HPDE6-E6E7 (cell line): ENCODE measurements at regions not wholly inside any gene's neighbourhood (a gene's known extent, or its start where the extent isn't known, plus 50 kb on each side); places are given as distances from the start of the nearest gene placed in this dataset.

Experiments
- DNase-seq: peaks from one replicate; pipeline ENCODE4 v3.0.0; 2011; ENCODE audit warnings: missing footprints; ENCODE audit errors: extremely low spot score

DNA sequence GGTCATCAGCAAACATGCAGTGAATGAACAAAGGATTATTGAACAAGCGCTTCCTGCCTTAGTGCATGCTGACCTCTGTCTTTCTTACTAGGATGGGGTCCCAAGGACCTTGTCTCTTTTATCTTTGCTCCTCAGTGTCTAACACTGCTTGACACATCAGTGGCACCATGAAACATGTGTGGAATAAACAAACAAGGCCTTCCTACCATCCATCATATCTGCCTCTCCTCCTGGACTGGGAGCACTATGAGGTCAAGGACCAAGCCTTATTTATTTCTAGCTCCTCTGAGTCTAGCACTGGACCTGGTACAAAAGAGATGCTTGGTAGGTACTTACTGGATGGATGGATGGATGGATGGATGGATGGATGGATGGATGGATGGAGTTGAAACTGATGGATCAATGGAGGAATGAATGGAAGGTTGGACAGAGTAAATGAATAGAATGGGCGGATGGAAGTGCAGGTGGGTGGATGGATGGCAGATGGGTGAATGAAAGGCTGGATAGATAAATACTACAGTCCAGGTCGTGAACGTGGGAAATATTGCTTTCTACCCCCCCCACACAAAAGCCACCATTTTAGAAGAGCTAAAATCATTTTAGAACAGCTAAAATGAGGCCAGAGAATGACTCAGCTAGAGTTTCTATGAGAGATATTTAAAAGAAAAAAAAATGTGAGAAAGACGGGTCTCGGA is 104.1 kb upstream of the PTPN1 start:
- DNase-seq: no peak

DNA sequence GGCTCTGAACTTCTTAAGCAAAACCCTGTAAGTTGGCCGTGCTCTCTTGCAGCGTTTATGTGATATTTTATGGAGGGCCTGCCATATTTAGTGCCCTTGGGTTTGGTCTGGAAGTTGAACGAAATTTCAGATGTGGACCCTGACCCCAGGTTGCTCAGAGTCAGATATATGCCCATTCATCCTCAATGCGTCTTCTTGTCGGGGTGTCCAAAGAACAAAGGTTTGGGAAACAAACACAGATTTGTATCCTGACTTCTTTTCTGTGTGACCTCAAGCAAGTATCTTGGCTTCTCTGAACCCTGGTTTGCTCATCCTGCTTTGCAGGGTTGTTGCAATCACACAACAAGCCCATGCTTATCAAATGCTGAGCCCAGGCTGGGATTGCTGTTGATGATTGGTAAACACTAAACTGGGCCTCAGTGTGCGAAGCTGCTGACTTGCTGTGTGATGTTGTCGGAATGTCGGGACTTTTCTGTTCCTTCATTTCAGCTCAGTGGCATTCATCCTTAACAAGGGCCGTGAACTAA is 103.5 kb upstream of the PTPN1 start:
- DNase-seq: no peak

DNA sequence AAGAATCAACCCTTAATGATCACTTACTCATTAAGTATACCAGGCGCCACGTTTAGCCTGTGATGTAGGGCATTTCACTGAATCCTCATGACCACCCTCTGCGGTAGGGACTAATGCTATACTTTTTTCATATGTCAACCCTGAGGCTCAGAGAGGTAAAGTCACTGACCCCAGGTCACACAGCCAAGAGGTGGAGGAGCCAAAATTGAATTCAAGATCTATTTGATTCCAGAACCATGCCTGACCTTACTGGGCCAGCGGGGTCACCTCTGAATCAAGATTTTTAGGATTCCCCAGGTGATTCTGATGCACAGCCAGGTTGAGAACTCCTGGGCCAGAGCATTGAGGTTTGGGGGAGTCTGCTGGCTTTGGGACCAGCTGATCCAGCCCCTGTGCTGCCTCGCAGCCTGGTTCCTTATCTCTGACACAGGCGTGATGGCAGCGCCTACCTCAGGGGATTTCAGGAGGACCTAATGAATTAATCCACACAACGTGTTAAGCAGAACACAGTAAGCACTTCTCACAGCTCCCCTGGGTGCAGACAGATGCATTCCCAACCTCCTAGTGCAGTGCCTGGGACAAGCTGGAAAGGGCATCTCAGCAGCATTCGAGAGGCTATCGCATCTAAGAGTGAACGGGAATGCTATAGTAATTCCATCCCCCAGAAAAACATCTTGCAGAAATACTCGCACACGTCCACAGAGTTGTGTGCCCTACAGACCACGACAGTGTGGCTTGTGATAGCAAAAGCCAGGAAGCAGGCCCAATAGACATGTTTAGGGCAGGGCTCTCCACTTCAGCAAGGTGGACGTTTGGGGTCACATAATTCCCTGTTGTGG is 101.4 kb upstream of the PTPN1 start:
- DNase-seq: no peak

DNA sequence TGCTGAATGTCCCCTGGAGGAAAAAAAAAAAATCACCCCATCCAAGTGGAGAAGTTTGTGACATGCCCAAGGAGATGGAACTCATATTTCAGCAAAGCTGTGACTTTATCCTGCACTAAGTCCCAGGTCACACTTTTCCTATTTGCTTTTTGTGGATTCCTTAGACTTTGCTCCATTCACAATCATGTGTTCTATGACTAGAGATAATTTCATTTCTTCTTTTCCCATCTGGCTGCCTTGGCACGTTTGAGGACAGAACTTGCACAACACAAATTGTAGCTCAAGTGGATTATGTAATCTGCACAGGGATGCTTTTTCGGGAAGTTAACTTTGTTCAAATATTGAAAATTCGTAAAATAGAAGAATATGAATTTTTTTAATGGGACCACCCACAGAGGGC is 100.7 kb upstream of the PTPN1 start:
- no peak for DNase-seq

DNA sequence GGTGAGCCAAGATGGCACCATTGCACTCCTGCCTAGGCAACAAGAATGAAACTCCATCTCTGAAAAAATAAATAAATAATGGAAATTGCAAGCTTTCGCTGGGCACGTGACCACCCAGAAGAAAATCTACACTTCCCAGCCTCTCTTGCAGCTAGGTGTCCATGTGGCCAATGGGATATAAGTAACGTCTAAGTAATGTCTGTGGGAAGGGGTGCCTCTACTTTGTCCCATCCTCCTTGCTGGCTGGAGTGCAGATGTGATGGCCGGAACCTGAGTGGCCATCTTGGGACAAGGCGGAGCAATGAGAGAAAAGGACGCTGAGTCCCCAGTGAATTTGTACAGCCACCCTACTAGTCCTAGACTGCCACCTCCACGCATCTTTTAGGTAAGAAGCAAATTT is 99.8 kb upstream of the PTPN1 start:
- no peak for DNase-seq

DNA sequence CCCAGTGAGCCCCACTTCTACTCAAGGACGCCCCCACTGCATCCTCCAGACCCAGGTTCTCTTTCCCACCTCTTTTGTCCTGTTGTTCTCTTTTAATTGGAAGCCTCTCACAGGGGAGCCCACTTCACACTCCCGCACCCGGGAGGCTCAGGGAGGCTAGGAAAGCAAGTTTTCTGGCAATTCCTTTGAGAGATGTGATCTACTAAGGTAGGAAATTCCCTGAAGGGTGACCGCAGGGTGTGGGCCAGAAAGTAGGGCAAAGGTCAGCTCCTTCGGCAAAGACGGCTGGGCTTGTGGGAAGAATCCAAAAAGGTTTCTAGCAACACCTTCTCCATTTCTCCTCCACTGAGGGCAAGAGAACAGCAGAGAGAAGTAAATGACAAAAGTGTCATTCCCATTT is 98.1 kb upstream of the PTPN1 start:
- no peak for DNase-seq

DNA sequence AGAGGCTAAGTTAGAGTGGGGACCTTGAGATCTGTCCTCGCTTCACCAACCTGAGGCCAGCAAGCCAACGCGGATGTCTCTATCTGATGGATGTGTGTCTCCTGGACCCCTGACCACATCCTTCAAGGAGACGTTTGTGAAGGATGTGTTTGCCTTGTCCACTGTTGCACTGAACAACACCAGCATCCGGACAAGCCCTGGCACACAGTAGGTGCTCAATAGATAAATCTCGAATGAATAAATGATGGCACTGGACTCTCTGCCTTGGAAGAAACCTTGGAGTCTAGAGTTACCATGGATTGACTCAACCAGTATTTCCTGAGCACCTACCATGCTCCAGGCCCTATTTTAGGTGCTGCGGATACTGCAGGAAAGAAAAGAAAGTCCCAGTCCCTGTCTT is 97.7 kb upstream of the PTPN1 start:
- no peak for DNase-seq

DNA sequence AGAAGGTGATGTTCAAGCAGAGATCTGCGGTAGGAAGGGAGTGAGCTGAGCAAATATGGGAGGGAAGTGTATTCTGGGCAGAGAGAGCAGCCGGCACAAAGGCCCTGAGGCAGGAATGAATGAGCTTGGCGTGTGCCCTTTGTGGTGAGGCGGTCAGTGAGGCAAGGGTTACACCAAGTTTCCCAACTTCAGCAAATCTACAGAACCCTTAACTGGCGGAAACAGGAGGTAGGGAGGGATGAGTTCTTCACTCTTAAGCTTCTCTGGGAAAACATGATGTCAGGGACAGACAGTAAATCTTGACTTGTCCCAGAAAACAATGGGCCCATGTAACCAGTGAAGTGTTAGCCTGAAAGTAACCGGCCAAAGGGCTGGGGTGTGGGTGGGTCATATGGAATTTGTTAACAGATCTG is 97.1 kb upstream of the PTPN1 start:
- DNase-seq: no peak

DNA sequence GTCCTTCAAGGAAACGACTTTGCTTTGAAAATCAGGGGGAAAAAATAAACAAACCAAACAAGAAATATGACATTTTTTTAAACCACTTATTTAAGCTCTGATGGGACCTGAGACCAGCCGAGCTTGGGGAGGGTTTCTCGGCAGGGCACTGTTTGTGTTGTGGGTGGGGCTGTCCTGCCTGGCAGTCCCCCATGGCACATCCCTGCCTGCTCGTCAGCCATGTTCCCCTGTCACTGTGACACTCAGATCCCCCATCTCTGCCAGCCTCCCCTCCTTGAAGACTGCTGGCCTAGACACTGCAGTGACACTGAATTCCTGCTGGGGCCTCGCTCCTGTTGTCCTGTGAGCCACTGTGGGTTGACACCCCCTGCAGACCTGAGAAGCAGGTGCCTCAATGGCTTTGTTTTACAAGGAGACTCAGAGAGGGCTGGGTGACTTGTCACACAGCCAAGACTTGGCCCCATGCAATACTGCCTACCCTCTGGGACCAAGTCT is 95.1 kb upstream of the PTPN1 start:
- DNase-seq: no peak

DNA sequence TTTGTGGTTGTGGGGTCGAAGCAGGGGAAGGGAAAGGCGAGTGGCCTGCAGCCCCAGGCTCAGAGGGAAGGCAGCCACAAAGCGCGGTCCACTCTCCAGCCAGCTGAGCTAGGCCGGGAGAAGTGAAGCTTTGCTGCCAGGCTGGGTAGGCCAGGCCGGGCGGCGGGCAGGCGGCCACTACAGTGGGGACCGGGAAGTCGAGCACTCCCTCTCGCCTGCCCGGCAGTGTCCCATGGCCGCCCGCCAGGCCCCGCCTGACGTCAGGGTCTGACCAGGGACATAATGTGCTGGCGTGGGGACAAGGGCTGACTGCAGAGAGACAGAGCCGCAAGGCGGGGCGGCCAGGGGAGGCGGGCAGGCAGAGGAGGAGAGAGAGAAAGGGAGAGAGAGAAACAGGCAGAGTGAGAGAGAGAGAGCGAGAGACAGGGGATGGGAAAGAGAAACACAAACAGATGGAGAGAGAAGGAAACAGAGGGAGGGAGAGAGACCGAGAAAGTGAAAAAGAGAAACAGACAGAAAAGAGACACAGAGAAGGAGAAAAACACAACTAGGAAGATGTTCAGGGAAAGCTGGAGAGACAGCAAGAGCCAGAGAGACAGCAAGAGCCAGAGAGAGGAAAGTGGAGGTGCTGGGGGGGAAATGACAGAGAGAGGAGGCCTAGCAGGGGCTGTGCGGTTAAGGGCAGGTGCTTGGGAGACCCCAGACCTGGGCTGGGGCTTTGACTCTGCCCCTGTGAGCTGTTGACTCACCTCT is 94.5 kb upstream of the PTPN1 start:
- DNase-seq: no peak

DNA sequence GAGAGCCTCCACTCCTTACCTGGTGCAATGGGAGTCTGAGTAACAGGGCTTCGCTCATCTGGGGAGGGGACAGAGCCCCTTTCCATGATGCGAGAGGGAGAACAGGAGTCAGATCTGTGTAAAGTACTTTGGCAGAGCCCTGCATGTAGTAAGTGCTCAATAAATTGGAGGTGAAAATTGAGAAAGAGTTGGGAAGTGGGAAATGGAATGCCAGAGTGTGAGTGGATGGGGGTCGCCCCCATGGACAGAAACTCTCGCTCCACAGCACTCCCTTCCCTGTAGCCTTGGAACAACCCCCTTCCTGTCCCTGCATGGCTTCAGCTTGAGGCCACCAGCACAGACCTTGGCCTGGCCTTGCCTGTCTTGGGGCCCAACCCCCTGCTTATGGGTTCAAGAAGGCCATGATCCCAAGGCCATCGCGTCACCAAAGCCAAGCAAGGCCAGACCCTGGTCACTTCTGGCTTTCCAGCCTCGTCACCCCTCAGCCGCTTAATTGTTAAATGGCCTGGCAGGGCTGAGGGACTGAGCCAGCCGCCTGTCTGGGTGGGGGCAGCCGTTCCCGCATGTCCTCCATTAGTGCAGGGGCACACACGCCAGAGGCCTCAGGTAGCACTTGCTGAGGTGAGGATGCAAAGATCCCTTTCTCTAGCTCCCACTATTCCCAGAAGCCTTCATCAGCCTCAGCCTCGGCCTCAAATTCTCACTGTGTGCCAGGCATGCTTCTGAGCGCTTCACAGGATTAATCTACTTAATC is 93.7 kb upstream of the PTPN1 start:
- DNase-seq: no peak

DNA sequence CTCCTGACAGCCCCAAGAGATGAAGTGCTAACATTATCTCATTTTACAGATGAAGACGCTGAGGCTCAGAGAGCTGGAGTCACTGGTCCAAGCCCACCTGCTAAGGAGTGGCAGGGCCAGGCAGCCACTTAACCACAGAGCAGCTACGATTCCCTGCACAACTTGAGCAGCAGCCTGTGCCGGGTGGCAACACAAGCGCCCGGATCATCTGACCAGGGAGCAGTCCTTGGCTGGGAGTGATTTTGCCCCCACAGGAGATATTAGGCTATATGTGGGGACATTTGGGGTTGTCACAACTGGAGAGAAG is 93.2 kb upstream of the PTPN1 start:
- no peak for DNase-seq

DNA sequence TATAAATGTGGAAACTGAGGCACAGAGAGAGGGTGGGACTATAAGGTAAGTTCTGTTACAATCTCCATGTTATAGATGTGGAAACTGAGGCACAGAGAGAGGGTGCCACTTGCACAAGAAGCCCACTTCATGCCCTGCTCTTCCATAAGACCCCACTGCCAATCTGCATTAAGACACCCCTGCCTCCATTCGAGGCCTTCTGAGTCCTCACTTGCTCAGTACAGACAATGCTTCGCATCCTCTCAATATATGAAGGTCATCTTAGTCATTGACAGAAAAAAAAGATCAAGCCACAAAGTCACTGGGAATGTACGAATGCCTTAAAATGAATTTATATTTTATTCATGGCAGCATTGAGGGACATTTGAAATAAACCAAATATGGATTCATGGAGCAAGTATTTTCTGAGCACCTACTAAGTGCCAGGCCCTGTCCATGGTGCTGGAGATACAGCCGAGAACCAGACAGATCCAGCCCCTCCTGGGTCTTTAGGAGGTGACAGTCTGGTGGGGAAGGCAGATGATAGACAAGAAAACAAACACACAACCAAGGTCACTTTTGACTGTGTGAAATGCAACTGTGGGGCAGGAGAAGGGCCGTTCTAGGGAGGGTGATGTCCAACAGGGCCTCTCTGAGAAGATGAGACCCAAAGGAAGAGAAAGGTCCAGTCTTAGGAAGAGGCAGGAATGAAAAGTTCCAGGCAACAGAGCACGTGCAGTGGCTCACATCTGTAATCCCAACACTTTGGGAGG is 92.5 kb upstream of the PTPN1 start:
- DNase-seq: no peak

DNA sequence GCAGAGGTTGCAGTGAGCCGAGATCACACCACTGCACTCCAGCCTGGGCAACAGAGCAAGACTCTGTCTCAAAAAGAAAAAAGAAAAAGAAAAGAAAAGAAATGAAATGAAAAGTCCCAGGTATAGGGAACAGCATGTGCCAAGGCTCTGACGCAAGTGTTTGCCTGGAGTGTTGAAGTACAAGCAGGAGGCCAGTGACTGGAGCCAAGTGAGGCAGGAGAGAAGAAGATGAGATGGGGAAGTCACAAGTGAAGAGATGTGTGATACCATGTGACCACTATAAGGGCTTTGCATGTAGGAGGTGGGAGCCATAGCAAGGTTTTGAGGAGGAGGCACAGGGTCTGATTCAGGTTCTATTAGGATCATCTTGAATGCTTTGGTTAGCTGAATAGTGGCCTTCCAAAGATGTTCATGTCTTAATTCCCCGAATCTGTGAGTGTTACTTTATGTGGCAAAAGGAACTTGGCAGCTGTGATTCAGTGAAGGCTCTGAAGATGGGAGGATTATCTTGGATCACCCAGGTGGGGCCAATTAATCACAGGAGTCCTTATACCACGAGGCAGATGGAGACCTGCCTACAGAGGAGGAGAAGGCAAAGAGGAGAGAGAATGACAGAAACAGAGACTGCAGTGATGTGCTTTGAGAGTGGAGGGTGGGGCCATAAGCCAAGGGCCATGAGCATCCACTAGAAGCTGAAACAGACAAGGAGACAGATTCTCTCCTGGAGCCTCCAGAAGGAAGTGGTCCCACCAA is 91.1 kb upstream of the PTPN1 start:
- no peak for DNase-seq

DNA sequence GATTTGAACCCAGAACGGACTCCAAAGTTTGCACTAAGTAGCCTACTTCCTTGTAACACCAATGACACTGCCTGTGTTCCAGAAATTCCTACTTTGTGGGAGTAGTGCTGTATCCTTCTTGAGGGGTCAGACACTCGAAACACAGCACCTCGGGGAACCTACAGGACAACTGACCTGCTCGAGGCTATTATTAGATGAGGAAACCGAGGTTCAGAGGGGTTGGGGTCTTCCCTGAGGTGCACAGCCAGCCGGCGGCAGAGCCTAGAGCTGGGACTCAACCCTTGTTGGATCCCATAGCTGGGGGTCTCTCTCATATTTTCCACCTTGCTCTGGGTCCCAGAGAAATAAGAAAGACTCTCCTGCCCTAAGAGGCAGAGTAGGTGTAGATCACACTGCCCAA is 89.8 kb upstream of the PTPN1 start:
- no peak for DNase-seq

DNA sequence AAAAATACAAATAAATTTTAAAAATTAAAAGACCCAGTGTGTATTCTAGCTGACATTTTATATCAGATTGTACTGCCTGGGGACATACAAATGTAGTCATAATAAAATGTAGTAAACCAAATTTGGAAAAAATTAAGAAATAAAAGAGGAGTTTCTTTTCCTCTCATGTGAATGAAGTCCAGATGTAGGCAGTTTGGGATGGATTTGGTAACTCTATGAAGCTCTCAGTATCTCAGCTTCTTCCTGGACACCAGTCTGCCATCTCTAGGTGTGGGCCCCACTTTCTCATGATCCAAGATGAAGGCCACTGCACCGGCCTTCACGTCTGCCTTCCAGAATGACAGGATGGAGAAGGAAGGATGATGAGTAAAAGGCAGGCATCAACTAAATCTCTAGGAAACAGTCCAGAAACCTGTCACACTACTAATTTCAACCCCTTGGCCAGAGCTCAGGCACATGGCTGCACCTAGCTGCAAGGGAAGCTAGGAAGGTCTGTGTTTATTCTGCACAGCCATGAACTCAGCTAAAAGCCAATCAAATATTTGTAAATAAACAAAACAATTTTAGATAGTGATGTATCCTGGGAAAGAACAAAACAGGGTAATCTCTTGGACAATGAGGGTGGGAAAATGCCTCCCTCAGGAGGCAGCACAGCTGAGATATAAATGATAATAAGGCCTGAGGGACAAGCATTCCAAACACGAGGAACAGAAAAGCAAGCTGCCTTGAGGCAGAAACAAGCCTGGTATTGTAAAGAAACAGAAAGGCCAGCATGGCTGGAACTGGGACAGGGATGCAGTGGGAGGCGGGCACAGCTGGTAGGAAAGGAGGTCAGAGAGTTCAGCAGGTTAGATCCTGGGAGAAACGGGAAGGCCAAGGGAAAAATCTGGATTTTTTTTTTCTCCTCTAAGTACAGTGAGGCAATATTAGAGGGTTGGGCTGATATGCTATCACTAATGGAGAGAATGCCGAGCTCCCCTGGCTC is 88.5 kb upstream of the PTPN1 start:
- DNase-seq: no peak

DNA sequence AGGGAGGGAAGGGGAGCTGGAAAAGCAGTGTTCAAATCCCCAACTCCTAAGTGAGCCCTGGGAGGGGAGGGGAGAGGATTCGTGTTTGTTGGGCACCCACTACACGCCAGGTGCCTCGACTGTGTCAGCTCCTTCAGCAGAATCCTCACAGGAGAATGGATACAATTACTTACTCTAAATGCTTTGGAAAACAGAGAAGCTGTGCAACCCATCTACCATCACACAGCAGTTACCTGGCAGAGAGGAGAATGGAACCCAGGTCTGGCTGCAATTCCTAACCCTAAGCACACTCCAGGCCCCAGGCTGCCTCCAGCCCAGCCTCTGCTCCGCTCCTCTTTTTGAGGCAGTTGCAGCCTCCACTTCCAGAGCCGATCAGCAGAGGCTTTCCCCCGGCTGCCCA is 86.4 kb upstream of the PTPN1 start:
- DNase-seq: no peak

DNA sequence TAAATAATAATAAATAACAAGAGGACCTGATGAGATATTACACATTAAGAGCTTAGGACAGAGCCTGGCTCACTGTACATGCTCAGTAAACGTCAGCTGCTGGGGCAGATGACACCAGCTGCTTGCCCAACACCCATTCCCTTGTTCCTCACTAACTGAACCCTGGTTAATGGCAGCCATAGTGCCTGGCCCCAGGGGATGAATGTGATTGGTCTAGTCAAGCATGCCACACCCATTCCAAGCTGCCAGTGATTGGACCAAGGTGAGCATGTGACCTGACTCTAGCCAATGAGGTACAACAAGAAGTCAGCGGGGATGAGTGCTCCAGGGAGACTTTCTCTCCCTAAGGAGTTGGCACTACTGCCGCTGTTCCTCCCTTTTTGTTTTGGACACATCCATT is 85.1 kb upstream of the PTPN1 start:
- no peak for DNase-seq
